ENCODE measurements at regions not wholly inside any gene's neighbourhood (a gene's known extent, or its start where the extent isn't known, plus 50 kb on each side); places are given as distances from the start of the nearest gene placed in this dataset.

GRCh38 chrX:143800150-143800549 lies 79.6 kb upstream of the SPANXN2 start:
- no TSS peak for BruUV-seq (replicated peaks)
- no peak for DNase-seq
- Histone ChIP-seq H3K4me2 (no peak overlapping the region), H3K4me3 (no peak overlapping the region), H4K20me1 (ENCODE audit: insufficient read depth) (no peaks in the 10 kb centered on the region), H3K36me3 (ENCODE audit: low read depth) (no peaks in the 10 kb centered on the region), H3F3A (ENCODE audit: insufficient read depth, low read depth) (no peaks in the 10 kb centered on the region), H3K9me3 (ENCODE audit: insufficient read depth, low read depth) (no peaks in the 10 kb centered on the region), H3K27ac (no peak overlapping the region), H3K9me2 (ENCODE audit: insufficient read depth) (no peaks in the 10 kb centered on the region), H3K4me1 (replicated peaks; ENCODE audit: insufficient read depth) (no peaks in the 10 kb centered on the region), H3K79me2 (ENCODE audit: low read depth) (no peaks in the 10 kb centered on the region), H2AFZ (no peak overlapping the region), H3K27me3 (ENCODE audit: insufficient read depth, low read depth) (no peaks in the 10 kb centered on the region)
- ChIA-PET CTCF (no interaction called here), POLR2A (ENCODE audit: unreplicated experiment) (no interaction called here)
- TF ChIP-seq CTCF (conservative IDR thresholded peaks at IDR 0.05): no peak
- no peak for TF ChIP-seq EZH2 (IDR thresholded peaks at IDR 0.05; ENCODE audit: low read depth)
- intact Hi-C loops (cut with micrococcal nuclease; ENCODE audit: unreplicated experiment): loop anchor here (10.0 kb wide), 1 partner anchor 55 kb away; no protein-coding TSS in a partner anchor

- Histone ChIP-seq H3K27ac (no peak overlapping the region), H3K9me3 (ENCODE audit: insufficient read depth, low read depth) (no peaks in the 10 kb centered on the region), H3K27me3 (ENCODE audit: insufficient read depth, low read depth) (no peaks in the 10 kb centered on the region), H3F3A (ENCODE audit: insufficient read depth, low read depth) (no peaks in the 10 kb centered on the region), H3K9me2 (ENCODE audit: insufficient read depth) (no peaks in the 10 kb centered on the region), H3K36me3 (ENCODE audit: low read depth) (no peaks in the 10 kb centered on the region), H3K4me3 (no peak overlapping the region), H3K4me2 (no peak overlapping the region), H3K79me2 (ENCODE audit: low read depth) (no peaks in the 10 kb centered on the region), H3K4me1 (replicated peaks; ENCODE audit: insufficient read depth) (no peaks in the 10 kb centered on the region), H2AFZ (no peak overlapping the region), H4K20me1 (ENCODE audit: insufficient read depth) (no peaks in the 10 kb centered on the region)
- DNase-seq: no peak
- BruUV-seq (replicated peaks): no TSS peak
- TF ChIP-seq CTCF (conservative IDR thresholded peaks at IDR 0.05) (peak; percentile 60), EZH2 (IDR thresholded peaks at IDR 0.05; ENCODE audit: low read depth) (no peak)
- ChIA-PET CTCF (interaction anchor here (0.5 kb wide), 1 partner anchor 94 kb away, joined by 4 read pairs; no protein-coding TSS in a partner anchor), POLR2A (ENCODE audit: unreplicated experiment) (interaction anchor here (0.6 kb wide), 1 partner anchor 482 kb away, joined by 3 read pairs; no protein-coding TSS in a partner anchor)
- intact Hi-C loops (cut with micrococcal nuclease; ENCODE audit: unreplicated experiment): loop anchor here (1.0 to 10.0 kb wide), 2 partner anchors 431 to 1407 kb away; no protein-coding TSS in a partner anchor
Observed at GRCh38 chrX:143788265-143788664, 67.7 kb upstream of the SPANXN2 start.

GRCh38 chrX:143787341-143787740 lies 66.8 kb upstream of the SPANXN2 start:
- BruUV-seq (replicated peaks): no TSS peak
- Histone ChIP-seq H3K79me2 (ENCODE audit: low read depth) (no peaks in the 10 kb centered on the region), H3K4me1 (replicated peaks; ENCODE audit: insufficient read depth) (no peaks in the 10 kb centered on the region), H3K4me3 (no peak overlapping the region), H4K20me1 (ENCODE audit: insufficient read depth) (no peaks in the 10 kb centered on the region), H2AFZ (no peak overlapping the region), H3K4me2 (no peak overlapping the region), H3K27me3 (ENCODE audit: insufficient read depth, low read depth) (no peaks in the 10 kb centered on the region), H3K9me2 (ENCODE audit: insufficient read depth) (no peaks in the 10 kb centered on the region), H3K36me3 (ENCODE audit: low read depth) (no peaks in the 10 kb centered on the region), H3K9me3 (ENCODE audit: insufficient read depth, low read depth) (no peaks in the 10 kb centered on the region), H3F3A (ENCODE audit: insufficient read depth, low read depth) (no peaks in the 10 kb centered on the region), H3K27ac (no peak overlapping the region)
- no peak for DNase-seq
- CTCF ChIA-PET: no interaction called here
- intact Hi-C loops (cut with micrococcal nuclease; ENCODE audit: unreplicated experiment): loop anchor here (10.0 kb wide), 1 partner anchor 1407 kb away; no protein-coding TSS in a partner anchor
- POLR2A ChIA-PET (ENCODE audit: unreplicated experiment): no interaction called here
- TF ChIP-seq CTCF (conservative IDR thresholded peaks at IDR 0.05) (no peak), EZH2 (IDR thresholded peaks at IDR 0.05; ENCODE audit: low read depth) (no peak)

Data from PC-9 (cell line).